GM12891 (cell line): ENCODE measurements at regions not wholly inside any gene's neighbourhood (a gene's known extent, or its start where the extent isn't known, plus 50 kb on each side); places are given as distances from the start of the nearest gene placed in this dataset.

Experiments used
- DNase-seq: peaks from one replicate; pipeline ENCODE4 v3.0.0; 2011; ENCODE audit warnings: low spot score; ENCODE audit not compliant: insufficient read length
- FAIRE-seq: peaks from 2 replicates; lab custom pipeline; 2011; peaks lifted over from hg19 to GRCh38; lab: Jason Lieb, UNC
- PAX5 ChIP-seq: IDR thresholded peaks from 2 replicates; pipeline ENCODE4 v1.6.1; 2011; ENCODE audit warnings: low read length, moderate library complexity, mild to moderate bottlenecking; ENCODE audit not compliant: insufficient read depth, severe bottlenecking
- POLR2A ChIP-seq: IDR thresholded peaks from 2 replicates; pipeline ENCODE4 v1.6.1; 2011; ENCODE audit warnings: low read depth, low read length, control low read depth
- POLR2AphosphoS5 ChIP-seq: IDR thresholded peaks from 2 replicates; pipeline ENCODE4 v1.6.1; 2011; ENCODE audit warnings: low read depth, low read length, control low read depth
- POU2F2 ChIP-seq: IDR thresholded peaks from 2 replicates; pipeline ENCODE4 v1.6.1; 2011; ENCODE audit warnings: low read depth, mild to moderate bottlenecking, control low read depth, low read length, moderate library complexity
- SPI1 ChIP-seq: IDR thresholded peaks from 2 replicates; pipeline ENCODE4 v1.6.1; 2011; ENCODE audit warnings: low read depth, low read length, control low read depth
- TAF1 ChIP-seq: IDR thresholded peaks from 2 replicates; pipeline ENCODE4 v1.6.1; 2011; ENCODE audit warnings: low read depth, low read length, control low read depth

- FAIRE-seq: no peak
- no peak for DNase-seq
- TF ChIP-seq SPI1 (no peak), PAX5 (no peak), POU2F2 (no peak), TAF1 (no peak), POLR2AphosphoS5 (no peak), POLR2A (no peak)
These were observed 472.4 kb upstream of the SPHKAP start for GRCh38 chr2:228653884-228654283.

DNA sequence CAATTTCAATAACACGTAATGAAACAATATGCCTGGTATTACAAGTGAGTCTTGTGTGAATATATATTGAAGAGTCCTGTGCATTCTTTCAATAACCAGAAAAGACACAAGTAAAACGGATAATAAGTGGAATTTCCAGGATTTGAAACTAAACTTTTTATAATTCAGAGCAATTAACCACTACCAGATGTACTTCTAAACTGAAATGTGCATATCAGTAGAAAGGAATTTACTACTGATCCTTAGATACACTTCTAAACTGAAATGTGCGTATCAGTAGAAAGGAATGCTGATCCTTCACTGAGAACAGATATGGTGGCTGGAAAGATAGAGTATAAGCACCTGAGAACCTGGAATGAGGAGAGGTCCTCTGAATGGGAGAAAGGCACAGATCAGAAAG is 470.9 kb upstream of the SPHKAP start:
- TF ChIP-seq TAF1 (no peak), POLR2A (no peak), PAX5 (no peak), POLR2AphosphoS5 (no peak), POU2F2 (no peak), SPI1 (no peak)
- FAIRE-seq (no peak), DNase-seq (no peak)

DNA sequence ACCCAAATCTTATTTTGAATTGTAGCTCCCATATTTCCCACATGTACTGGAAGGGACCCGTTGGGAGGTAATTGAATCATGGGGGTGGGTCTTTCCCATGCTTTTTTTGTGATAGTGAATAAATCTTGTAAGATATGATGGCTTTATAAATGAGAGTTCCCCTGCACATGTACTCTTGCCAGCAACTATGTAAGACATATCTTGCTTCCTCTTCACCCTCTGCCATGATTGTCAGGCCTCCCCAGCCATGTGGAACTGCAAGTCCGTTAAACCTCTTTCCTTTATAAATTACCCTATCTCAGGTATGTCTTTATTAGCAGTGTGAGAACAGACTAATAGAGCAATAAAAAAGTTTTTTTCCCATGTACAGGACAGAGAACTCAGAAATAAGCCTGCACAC is 468.4 kb upstream of the SPHKAP start:
- DNase-seq (no peak), FAIRE-seq (no peak)
- TF ChIP-seq PAX5 (no peak), POLR2A (no peak), SPI1 (no peak), POLR2AphosphoS5 (no peak)

GRCh38 chr2:228649447-228649846 is 468.0 kb upstream of the SPHKAP start:
- DNase-seq (no peak), FAIRE-seq (no peak)
- TF ChIP-seq POLR2AphosphoS5 (no peak), POU2F2 (no peak), TAF1 (no peak)

GRCh38 chr2:228648541-228648940 is 467.1 kb upstream of the SPHKAP start:
- no peak for DNase-seq
- no peak for FAIRE-seq
- TF ChIP-seq POU2F2: no peak

DNA sequence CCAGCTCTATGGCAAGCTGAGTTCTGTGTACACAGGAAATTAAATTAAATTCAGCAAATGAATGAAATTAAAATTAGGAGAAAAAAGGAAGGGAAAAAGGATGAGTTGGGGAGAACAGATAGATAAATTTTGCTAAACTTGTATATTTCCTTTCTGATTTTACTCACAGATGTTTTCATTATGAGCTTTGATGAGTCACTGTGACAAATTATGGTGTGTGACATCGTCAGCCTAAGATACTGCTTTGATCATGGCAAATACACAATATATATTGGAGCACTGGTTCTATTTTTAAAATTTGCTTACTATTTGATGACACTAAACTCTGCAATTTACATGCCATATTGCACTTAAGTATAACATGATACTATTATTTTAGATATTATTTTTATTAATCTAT is 464.6 kb upstream of the SPHKAP start:
- FAIRE-seq (no peak), DNase-seq (no peak)
- no peak for TF ChIP-seq POU2F2
- no peak for TF ChIP-seq POLR2AphosphoS5
- TF ChIP-seq TAF1: no peak
- no peak for TF ChIP-seq PAX5

DNA sequence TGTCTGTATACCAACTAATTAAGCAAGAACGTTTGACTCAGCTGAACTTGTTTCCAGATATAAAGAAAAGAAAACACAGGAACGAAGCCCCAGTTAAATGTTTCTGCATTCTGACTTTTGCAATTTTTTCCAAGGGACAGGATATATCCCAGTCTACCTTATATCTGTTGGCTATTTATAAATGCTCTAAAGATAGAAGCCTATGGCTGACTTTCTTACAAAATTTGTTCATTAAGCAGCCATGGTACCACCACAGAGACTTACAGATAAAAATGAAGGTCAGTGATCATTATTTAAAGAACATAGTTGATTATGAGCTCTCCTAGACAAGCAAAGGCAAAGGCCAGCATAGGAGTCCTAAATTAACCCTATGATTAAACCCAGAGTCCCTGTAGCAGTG is 462.7 kb upstream of the SPHKAP start:
- DNase-seq: no peak
- FAIRE-seq: no peak
- no peak for TF ChIP-seq SPI1
- TF ChIP-seq PAX5: no peak
- no peak for TF ChIP-seq POLR2AphosphoS5
- no peak for TF ChIP-seq POLR2A

- FAIRE-seq (no peak), DNase-seq (no peak)
- TF ChIP-seq TAF1: no peak
- no peak for TF ChIP-seq PAX5
- no peak for TF ChIP-seq SPI1
- TF ChIP-seq POU2F2: no peak
- no peak for TF ChIP-seq POLR2A
These were observed 461.4 kb upstream of the SPHKAP start for GRCh38 chr2:228642861-228643260.

GRCh38 chr2:228630786-228631185 is 449.3 kb upstream of the SPHKAP start:
- FAIRE-seq: no peak
- TF ChIP-seq POLR2A (no peak), PAX5 (no peak), SPI1 (no peak)

DNA sequence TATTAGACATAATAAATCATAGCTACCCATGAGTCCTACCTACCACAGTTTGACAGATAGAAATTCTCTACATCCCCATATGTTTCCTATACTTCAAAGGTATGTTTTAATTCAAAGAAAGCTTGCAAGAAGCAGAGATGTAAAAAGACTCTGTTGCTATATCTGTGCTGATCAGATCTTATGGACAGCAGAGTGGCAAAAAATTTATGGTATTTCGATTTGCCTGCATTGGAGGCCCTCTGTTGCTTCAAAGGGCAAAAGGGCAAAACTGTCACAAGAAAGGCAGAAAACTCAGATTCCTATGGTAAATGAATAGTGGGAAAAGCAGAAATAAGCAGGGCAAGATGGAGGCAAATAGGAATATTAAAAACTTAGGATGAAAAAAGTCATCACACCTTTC is 447.8 kb upstream of the SPHKAP start:
- DNase-seq: no peak
- no peak for TF ChIP-seq SPI1
- no peak for TF ChIP-seq PAX5
- TF ChIP-seq POU2F2: no peak
- TF ChIP-seq POLR2A: no peak
- TF ChIP-seq TAF1: no peak
- TF ChIP-seq POLR2AphosphoS5: no peak
- no peak for FAIRE-seq

More at GRCh38 chr2:228630786-228631185, 449.3 kb upstream of the SPHKAP start:
- no peak for DNase-seq

DNA sequence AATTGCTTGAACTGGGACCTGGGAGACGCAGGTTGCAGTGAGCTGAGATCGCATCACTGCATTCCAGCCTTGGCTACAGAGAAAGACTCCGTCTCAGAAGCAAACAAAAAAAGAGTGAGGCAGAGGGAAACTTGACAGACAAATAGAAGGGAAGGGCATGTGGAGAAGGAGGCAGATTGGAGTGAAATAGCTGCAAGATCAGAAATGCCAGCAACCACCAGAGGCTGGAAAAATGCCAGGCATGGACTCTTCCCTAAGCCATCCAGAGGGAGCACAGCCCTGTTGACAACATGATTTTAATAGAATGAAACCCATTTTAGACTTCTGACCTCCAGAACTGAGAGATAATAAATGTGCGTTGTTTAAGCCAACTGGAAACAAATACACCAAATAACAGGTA is 447.2 kb upstream of the SPHKAP start:
- no peak for DNase-seq
- FAIRE-seq: no peak
- TF ChIP-seq SPI1: no peak

- no peak for TF ChIP-seq POLR2AphosphoS5
- no peak for TF ChIP-seq POLR2A
- no peak for TF ChIP-seq SPI1
- TF ChIP-seq TAF1: no peak
- no peak for TF ChIP-seq PAX5
- no peak for TF ChIP-seq POU2F2
- FAIRE-seq (no peak), DNase-seq (no peak)
These were observed 446.0 kb upstream of the SPHKAP start for GRCh38 chr2:228627510-228627909.
